IMR-90 (cell line): ENCODE measurements at regions not wholly inside any gene's neighbourhood (a gene's known extent, or its start where the extent isn't known, plus 50 kb on each side); places are given as distances from the start of the nearest gene placed in this dataset.

ENCODE experiments used
- ATAC-seq: fragments of 200-7000 bp; cut with Tn5 transposase; 2 replicates; pipeline ENCODE4 v1.9.1; 2020; ENCODE audit warnings: low read depth, mild to moderate bottlenecking, moderate library complexity
- BruUV-seq: library from RNA; stranded (reverse); fragments of 400-500 nt; replicated peaks from 2 replicates; lab custom pipeline; 2021; lab: Mats Ljungman, UMichigan
- CTCF ChIA-PET: fragments of 300-600 bp; formaldehyde crosslinking; extraction: SDS; loops from one replicate; lab custom pipeline; 2021; ENCODE audit warnings: antibody characterized with exemption; lab: Yijun Ruan, JAX
- POLR2A ChIA-PET: fragments of 300-600 bp; sonication (Branson Sonifier 250); formaldehyde crosslinking; loops from one replicate; lab custom pipeline; 2022; ENCODE audit warnings: antibody characterized with exemption; ENCODE audit not compliant: unreplicated experiment; lab: Charles Lee
- DNase-seq: peaks from one replicate; pipeline ENCODE4 v3.0.0; 2013
- H2AFZ ChIP-seq: replicated peaks from 2 replicates; pipeline ENCODE3; 2013; ENCODE audit warnings: low read length, mild to moderate bottlenecking; ENCODE audit not compliant: poor library complexity
- H2AK5ac ChIP-seq: 2 replicates; pipeline ENCODE4 v1.6.1; 2013; ENCODE audit warnings: low read depth, low read length, inconsistent platforms
- H2AK9ac ChIP-seq: replicated peaks from 2 replicates; pipeline ENCODE3; 2013; ENCODE audit warnings: mild to moderate bottlenecking, low read depth, low read length, moderate library complexity; ENCODE audit not compliant: poor library complexity
- H2BK120ac ChIP-seq: 2 replicates; pipeline ENCODE4 v1.6.1; 2013; ENCODE audit warnings: low read depth, low read length, inconsistent platforms
- H2BK15ac ChIP-seq: 3 replicates; pipeline ENCODE4 v1.6.1; 2013; ENCODE audit warnings: low read depth, low read length, inconsistent platforms
- H2BK20ac ChIP-seq: 2 replicates; pipeline ENCODE4 v1.6.1; 2013; ENCODE audit warnings: low read depth, mild to moderate bottlenecking, inconsistent platforms, low read length, moderate library complexity
- H2BK5ac ChIP-seq: 2 replicates; pipeline ENCODE4 v1.6.1; 2013; ENCODE audit warnings: mild to moderate bottlenecking, low read depth, low read length, inconsistent platforms; ENCODE audit not compliant: poor library complexity, severe bottlenecking
- H3K14ac ChIP-seq: replicated peaks from 2 replicates; pipeline ENCODE4 v1.6.1; 2013; ENCODE audit warnings: low read depth, low read length, inconsistent platforms
- H3K18ac ChIP-seq: 2 replicates; pipeline ENCODE4 v1.6.1; 2013; ENCODE audit warnings: low read depth, low read length, control low read depth
- H3K23ac ChIP-seq: 2 replicates; pipeline ENCODE4 v1.6.1; 2013; ENCODE audit warnings: low read depth, low read length, inconsistent platforms
- H3K27ac ChIP-seq: 2 replicates; pipeline ENCODE4 v1.5.1; 2013; ENCODE audit warnings: mild to moderate bottlenecking, control low read depth, low read length; ENCODE audit not compliant: insufficient read depth
- H3K27me3 ChIP-seq: 2 replicates; pipeline ENCODE4 v1.6.1; 2013; ENCODE audit warnings: low read length; ENCODE audit not compliant: control insufficient read depth, insufficient read depth
- H3K36me3 ChIP-seq: 2 replicates; pipeline ENCODE4 v1.6.1; 2013; ENCODE audit warnings: low read length, mixed read lengths; ENCODE audit not compliant: control insufficient read depth, insufficient read depth
- H3K4ac ChIP-seq: 2 replicates; pipeline ENCODE4 v1.6.1; 2013; ENCODE audit warnings: low read depth, low read length, inconsistent platforms
- H3K4me1 ChIP-seq: 2 replicates; pipeline ENCODE4 v1.6.1; 2013; ENCODE audit warnings: low read length, mixed read lengths; ENCODE audit not compliant: control insufficient read depth, insufficient read depth
- H3K4me2 ChIP-seq: 2 replicates; pipeline ENCODE4 v1.6.1; 2013; ENCODE audit warnings: low read depth, mild to moderate bottlenecking, control low read depth, low read length, moderate library complexity
- H3K4me3 ChIP-seq: 2 replicates; pipeline ENCODE4 v1.5.1; 2013; ENCODE audit warnings: low read depth, mild to moderate bottlenecking, control low read depth, low read length, moderate library complexity; ENCODE audit not compliant: insufficient read depth
- H3K56ac ChIP-seq: 2 replicates; pipeline ENCODE4 v1.6.1; 2013; ENCODE audit warnings: low read length, inconsistent platforms; ENCODE audit not compliant: insufficient read depth; ENCODE audit errors: extremely low read depth
- H3K79me1 ChIP-seq, 2 experiments: 2 replicates each; pipeline ENCODE4 v1.6.1; 2013; ENCODE audit warnings: low read length in 2 of 2, inconsistent platforms in 1 of 2, low read depth in 1 of 2
- H3K9ac ChIP-seq: 2 replicates; pipeline ENCODE4 v1.6.1; 2013; ENCODE audit warnings: low read depth, low read length, control low read depth
- H3K9me1 ChIP-seq: 2 replicates; pipeline ENCODE4 v1.6.1; 2013; ENCODE audit warnings: low read length, inconsistent platforms; ENCODE audit not compliant: insufficient read depth
- H3K9me3 ChIP-seq: 2 replicates; pipeline ENCODE4 v1.6.1; 2013; ENCODE audit warnings: low read length; ENCODE audit not compliant: control insufficient read depth, insufficient read depth
- H4K20me1 ChIP-seq: 2 replicates; pipeline ENCODE4 v1.6.1; 2013; ENCODE audit warnings: low read length, inconsistent platforms; ENCODE audit not compliant: insufficient read depth
- H4K5ac ChIP-seq: 2 replicates; pipeline ENCODE4 v1.6.1; 2013; ENCODE audit warnings: mild to moderate bottlenecking, low read depth, low read length, control low read depth
- H4K8ac ChIP-seq, 2 experiments: 2 replicates each; pipeline ENCODE4 v1.6.1; 2013; ENCODE audit warnings: low read depth in 2 of 2, low read length in 2 of 2, control low read depth in 1 of 2, inconsistent platforms in 1 of 2
- H4K91ac ChIP-seq: 2 replicates; pipeline ENCODE4 v1.6.1; 2013; ENCODE audit warnings: low read depth, low read length, inconsistent platforms; ENCODE audit not compliant: insufficient read depth
- BHLHE40 ChIP-seq: fragments of 150-350 bp; IDR thresholded peaks from 2 replicates; pipeline ENCODE4 v1.6.1; 2016; ENCODE audit warnings: mild to moderate bottlenecking, low read depth, low read length
- CEBPB ChIP-seq: IDR thresholded peaks from 2 replicates; pipeline ENCODE4 v1.6.1; 2012; ENCODE audit warnings: low read depth, low read length, improper control_type of control experiment
- CHD1 ChIP-seq: IDR thresholded peaks from 2 replicates; pipeline ENCODE4 v1.6.1; 2012; ENCODE audit warnings: low read depth, low read length, improper control_type of control experiment
- CTCF ChIP-seq: conservative IDR thresholded peaks from 2 replicates; pipeline ENCODE4 v1.5.1; 2012; ENCODE audit warnings: mild to moderate bottlenecking, low read depth, low read length, improper control_type of control experiment
- ELK1 ChIP-seq: fragments of 150-350 bp; IDR thresholded peaks from 2 replicates; pipeline ENCODE4 v1.6.1; 2016; ENCODE audit warnings: low read depth, mild to moderate bottlenecking, low read length, moderate library complexity, borderline replicate concordance
- FOS ChIP-seq: fragments of 150-350 bp; IDR thresholded peaks from 2 replicates; pipeline ENCODE4 v1.6.1; 2016; ENCODE audit warnings: low read depth, low read length
- MAFK ChIP-seq: IDR thresholded peaks from 2 replicates; pipeline ENCODE4 v1.6.1; 2012; ENCODE audit warnings: low read depth, low read length, improper control_type of control experiment
- MAZ ChIP-seq: IDR thresholded peaks from 2 replicates; pipeline ENCODE4 v1.6.1; 2012; ENCODE audit warnings: low read depth, mild to moderate bottlenecking, low read length, improper control_type of control experiment, moderate library complexity, borderline replicate concordance
- MXI1 ChIP-seq: IDR thresholded peaks from 2 replicates; pipeline ENCODE4 v1.6.1; 2012; ENCODE audit warnings: low read depth, mild to moderate bottlenecking, low read length, moderate library complexity, borderline replicate concordance
- NFE2L2 ChIP-seq: fragments of 150-350 bp; IDR thresholded peaks from 2 replicates; pipeline ENCODE4 v1.6.1; 2016; ENCODE audit warnings: low read depth, mild to moderate bottlenecking, low read length
- POLR2A ChIP-seq: IDR thresholded peaks from 2 replicates; pipeline ENCODE4 v1.6.1; 2012; ENCODE audit warnings: mild to moderate bottlenecking, low read depth, low read length
- RAD21 ChIP-seq: IDR thresholded peaks from 2 replicates; pipeline ENCODE4 v1.6.1; 2012; ENCODE audit warnings: low read length, improper control_type of control experiment
- RCOR1 ChIP-seq: IDR thresholded peaks from 2 replicates; pipeline ENCODE4 v1.6.1; 2012; ENCODE audit warnings: mild to moderate bottlenecking, low read length, improper control_type of control experiment; ENCODE audit not compliant: insufficient replicate concordance
- RFX5 ChIP-seq: IDR thresholded peaks from 2 replicates; pipeline ENCODE4 v1.8.0; 2012; ENCODE audit warnings: low read depth, mild to moderate bottlenecking, low read length, moderate library complexity
- SMC3 ChIP-seq: fragments of 150-350 bp; IDR thresholded peaks from 2 replicates; pipeline ENCODE4 v1.6.1; 2016; ENCODE audit warnings: low read depth, mild to moderate bottlenecking, antibody characterized with exemption, low read length, moderate library complexity
- USF2 ChIP-seq: fragments of 150-350 bp; IDR thresholded peaks from 2 replicates; pipeline ENCODE4 v1.6.1; 2017; ENCODE audit warnings: mild to moderate bottlenecking, antibody characterized with exemption, low read length, low read depth
- WGBS, 2 experiments: methylation state at CpG; one replicate each; pipeline versions ENCODE4 v1.1.5 to v1.1.7; 2013; ENCODE audit warnings: missing lambda C conversion rate in 2 of 2; ENCODE audit not compliant: insufficient read length in 1 of 2; ENCODE audit errors: extremely low coverage in 2 of 2; 5-methylcytosine and 5-hydroxymethylcytosine counted together
- dilution Hi-C: fragments of 300-500 bp; cut with HindIII; formaldehyde crosslinking; loops from one replicate; pipeline ENCODE4 v1.14.3; 2018; ENCODE audit warnings: low sequenced_read_pairs; ENCODE audit not compliant: unreplicated experiment
- in situ Hi-C: fragments of 300-500 bp; cut with MboI; formaldehyde crosslinking; loops from 3 replicates; pipeline ENCODE4 v1.14.3; 2019; ENCODE audit warnings: low sequenced_read_pairs, inconsistent platforms, mixed read lengths
- intact Hi-C: fragments of 100-400 bp; cut with micrococcal nuclease; formaldehyde crosslinking; loops from 2 replicates; pipeline ENCODE4 v1.10.0; 2022

- intact Hi-C loops (no loop called here), dilution Hi-C loops (no loop called here), in situ Hi-C loops (no loop called here)
- no peak overlapping the region for H3K4ac ChIP-seq
- no peaks in the 10 kb centered on the region for H4K20me1 ChIP-seq
- no peaks in the 10 kb centered on the region for H3K79me1 ChIP-seq
- no peaks in the 10 kb centered on the region for H3K27me3 ChIP-seq
- H3K18ac ChIP-seq: no peak overlapping the region
- no peak overlapping the region for H4K91ac ChIP-seq
- H2BK20ac ChIP-seq: no peak overlapping the region
- DNase-seq (no peak), ATAC-seq (no peak)
- H4K5ac ChIP-seq: no peak overlapping the region
- POLR2A ChIA-PET: no interaction called here
- no peak overlapping the region for H3K14ac ChIP-seq
- no peak overlapping the region for H4K8ac ChIP-seq
- H3K9me1 ChIP-seq: no peaks in the 10 kb centered on the region
- no peaks in the 10 kb centered on the region for H3K4me1 ChIP-seq
- no peak overlapping the region for H2BK5ac ChIP-seq
- H3K4me2 ChIP-seq: no peak overlapping the region
- no peak overlapping the region for H2AK9ac ChIP-seq
- H2AFZ ChIP-seq: no peak overlapping the region
- no peak overlapping the region for H3K56ac ChIP-seq
- no TSS peak for BruUV-seq
- H2BK15ac ChIP-seq: no peak overlapping the region
- H3K4me3 ChIP-seq: no peak overlapping the region
- no peak overlapping the region for H2BK120ac ChIP-seq
- no peak overlapping the region for H3K9ac ChIP-seq
- no CpG with 5 or more reads among the region's 2 CpGs for WGBS, 2 experiments
- H3K36me3 ChIP-seq: no peaks in the 10 kb centered on the region
- H3K9me3 ChIP-seq: no peaks in the 10 kb centered on the region
- no peak overlapping the region for H3K23ac ChIP-seq
- H3K27ac ChIP-seq: no peak overlapping the region
- H2AK5ac ChIP-seq: no peak overlapping the region
- no peak for TF ChIP-seq NFE2L2
- TF ChIP-seq MXI1: no peak
- TF ChIP-seq RAD21: no peak
- TF ChIP-seq CEBPB: no peak
- no peak for TF ChIP-seq USF2
- TF ChIP-seq CHD1: no peak
- TF ChIP-seq RFX5: no peak
- TF ChIP-seq CTCF: no peak
- no peak for TF ChIP-seq MAZ
- no peak for TF ChIP-seq ELK1
- no peak for TF ChIP-seq FOS
- no peak for TF ChIP-seq BHLHE40
- no peak for TF ChIP-seq MAFK
- no peak for TF ChIP-seq SMC3
- TF ChIP-seq RCOR1: no peak
- no peak for TF ChIP-seq POLR2A
- CTCF ChIA-PET: no interaction called here
Measured at GRCh38 chr7:86999750-87000149, 59.7 kb downstream of the ELAPOR2 start.
